ENCODE measurements at regions not wholly inside any gene's neighbourhood (a gene's known extent, or its start where the extent isn't known, plus 50 kb on each side); places are given as distances from the start of the nearest gene placed in this dataset.

DNA sequence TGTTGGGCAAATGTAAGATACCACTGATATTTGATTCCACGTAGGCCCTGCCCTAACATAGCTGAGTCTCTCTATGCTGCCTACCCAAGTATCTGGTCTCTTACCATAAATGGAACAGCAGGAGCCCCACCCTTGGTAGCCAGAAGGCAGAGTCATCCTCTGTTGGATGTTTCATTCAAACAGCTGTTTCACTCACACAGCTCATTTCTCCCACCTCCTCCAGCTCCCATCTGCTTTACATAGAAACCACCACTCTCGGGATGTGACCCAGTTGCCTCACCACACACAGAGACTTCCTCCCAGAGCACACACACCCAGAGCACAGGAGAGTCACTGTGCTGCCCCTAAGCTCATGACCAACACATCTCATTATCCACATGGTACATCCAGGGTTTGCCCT is 165.3 kb downstream of the TMEM167A start (continued):
- TF ChIP-seq, protein P1, sequence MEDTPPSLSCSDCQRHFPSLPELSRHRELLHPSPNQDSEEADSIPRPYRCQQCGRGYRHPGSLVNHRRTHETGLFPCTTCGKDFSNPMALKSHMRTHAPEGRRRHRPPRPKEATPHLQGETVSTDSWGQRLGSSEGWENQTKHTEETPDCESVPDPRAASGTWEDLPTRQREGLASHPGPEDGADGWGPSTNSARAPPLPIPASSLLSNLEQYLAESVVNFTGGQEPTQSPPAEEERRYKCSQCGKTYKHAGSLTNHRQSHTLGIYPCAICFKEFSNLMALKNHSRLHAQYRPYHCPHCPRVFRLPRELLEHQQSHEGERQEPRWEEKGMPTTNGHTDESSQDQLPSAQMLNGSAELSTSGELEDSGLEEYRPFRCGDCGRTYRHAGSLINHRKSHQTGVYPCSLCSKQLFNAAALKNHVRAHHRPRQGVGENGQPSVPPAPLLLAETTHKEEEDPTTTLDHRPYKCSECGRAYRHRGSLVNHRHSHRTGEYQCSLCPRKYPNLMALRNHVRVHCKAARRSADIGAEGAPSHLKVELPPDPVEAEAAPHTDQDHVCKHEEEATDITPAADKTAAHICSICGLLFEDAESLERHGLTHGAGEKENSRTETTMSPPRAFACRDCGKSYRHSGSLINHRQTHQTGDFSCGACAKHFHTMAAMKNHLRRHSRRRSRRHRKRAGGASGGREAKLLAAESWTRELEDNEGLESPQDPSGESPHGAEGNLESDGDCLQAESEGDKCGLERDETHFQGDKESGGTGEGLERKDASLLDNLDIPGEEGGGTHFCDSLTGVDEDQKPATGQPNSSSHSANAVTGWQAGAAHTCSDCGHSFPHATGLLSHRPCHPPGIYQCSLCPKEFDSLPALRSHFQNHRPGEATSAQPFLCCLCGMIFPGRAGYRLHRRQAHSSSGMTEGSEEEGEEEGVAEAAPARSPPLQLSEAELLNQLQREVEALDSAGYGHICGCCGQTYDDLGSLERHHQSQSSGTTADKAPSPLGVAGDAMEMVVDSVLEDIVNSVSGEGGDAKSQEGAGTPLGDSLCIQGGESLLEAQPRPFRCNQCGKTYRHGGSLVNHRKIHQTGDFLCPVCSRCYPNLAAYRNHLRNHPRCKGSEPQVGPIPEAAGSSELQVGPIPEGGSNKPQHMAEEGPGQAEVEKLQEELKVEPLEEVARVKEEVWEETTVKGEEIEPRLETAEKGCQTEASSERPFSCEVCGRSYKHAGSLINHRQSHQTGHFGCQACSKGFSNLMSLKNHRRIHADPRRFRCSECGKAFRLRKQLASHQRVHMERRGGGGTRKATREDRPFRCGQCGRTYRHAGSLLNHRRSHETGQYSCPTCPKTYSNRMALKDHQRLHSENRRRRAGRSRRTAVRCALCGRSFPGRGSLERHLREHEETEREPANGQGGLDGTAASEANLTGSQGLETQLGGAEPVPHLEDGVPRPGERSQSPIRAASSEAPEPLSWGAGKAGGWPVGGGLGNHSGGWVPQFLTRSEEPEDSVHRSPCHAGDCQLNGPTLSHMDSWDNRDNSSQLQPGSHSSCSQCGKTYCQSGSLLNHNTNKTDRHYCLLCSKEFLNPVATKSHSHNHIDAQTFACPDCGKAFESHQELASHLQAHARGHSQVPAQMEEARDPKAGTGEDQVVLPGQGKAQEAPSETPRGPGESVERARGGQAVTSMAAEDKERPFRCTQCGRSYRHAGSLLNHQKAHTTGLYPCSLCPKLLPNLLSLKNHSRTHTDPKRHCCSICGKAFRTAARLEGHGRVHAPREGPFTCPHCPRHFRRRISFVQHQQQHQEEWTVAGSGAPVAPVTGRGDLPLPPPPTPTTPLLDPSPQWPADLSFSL (CRISPR knock-in tag; IDR thresholded peaks at IDR 0.05), result no peak
- TF ChIP-seq ZNF616 (CRISPR knock-in tag; IDR thresholded peaks at IDR 0.05; ENCODE audit: low read depth) (no peak), PRDM4 (CRISPR knock-in tag; IDR thresholded peaks at IDR 0.05; ENCODE audit: borderline replicate concordance) (no peak), TEAD2 (CRISPR knock-in tag; IDR thresholded peaks at IDR 0.05) (no peak), HIVEP1 (CRISPR knock-in tag; IDR thresholded peaks at IDR 0.05) (no peak), GLMP (CRISPR knock-in tag; IDR thresholded peaks at IDR 0.05; ENCODE audit: borderline replicate concordance) (no peak)
- TF ChIP-seq, protein P2, sequence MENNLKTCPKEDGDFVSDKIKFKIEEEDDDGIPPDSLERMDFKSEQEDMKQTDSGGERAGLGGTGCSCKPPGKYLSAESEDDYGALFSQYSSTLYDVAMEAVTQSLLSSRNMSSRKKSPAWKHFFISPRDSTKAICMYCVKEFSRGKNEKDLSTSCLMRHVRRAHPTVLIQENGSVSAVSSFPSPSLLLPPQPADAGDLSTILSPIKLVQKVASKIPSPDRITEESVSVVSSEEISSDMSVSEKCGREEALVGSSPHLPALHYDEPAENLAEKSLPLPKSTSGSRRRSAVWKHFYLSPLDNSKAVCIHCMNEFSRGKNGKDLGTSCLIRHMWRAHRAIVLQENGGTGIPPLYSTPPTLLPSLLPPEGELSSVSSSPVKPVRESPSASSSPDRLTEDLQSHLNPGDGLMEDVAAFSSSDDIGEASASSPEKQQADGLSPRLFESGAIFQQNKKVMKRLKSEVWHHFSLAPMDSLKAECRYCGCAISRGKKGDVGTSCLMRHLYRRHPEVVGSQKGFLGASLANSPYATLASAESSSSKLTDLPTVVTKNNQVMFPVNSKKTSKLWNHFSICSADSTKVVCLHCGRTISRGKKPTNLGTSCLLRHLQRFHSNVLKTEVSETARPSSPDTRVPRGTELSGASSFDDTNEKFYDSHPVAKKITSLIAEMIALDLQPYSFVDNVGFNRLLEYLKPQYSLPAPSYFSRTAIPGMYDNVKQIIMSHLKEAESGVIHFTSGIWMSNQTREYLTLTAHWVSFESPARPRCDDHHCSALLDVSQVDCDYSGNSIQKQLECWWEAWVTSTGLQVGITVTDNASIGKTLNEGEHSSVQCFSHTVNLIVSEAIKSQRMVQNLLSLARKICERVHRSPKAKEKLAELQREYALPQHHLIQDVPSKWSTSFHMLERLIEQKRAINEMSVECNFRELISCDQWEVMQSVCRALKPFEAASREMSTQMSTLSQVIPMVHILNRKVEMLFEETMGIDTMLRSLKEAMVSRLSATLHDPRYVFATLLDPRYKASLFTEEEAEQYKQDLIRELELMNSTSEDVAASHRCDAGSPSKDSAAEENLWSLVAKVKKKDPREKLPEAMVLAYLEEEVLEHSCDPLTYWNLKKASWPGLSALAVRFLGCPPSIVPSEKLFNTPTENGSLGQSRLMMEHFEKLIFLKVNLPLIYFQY (CRISPR knock-in tag; IDR thresholded peaks at IDR 0.05; ENCODE audit: borderline replicate concordance), result no peak

All from HepG2 (cell line).